Adrenal gland (tissue), 9 donors: ENCODE measurements at regions not wholly inside any gene's neighbourhood (a gene's known extent, or its start where the extent isn't known, plus 50 kb on each side); places are given as distances from the start of the nearest gene placed in this dataset.
"Not testable (repeated sequence)": the region's sequence is repeated elsewhere in the genome, so short reads cannot be mapped to it uniquely, and the experiment has no call there.

Experiments
- DNase-seq, 7 donors: peaks; one replicate each; pipeline ENCODE4 v3.0.0-alpha.2; 2019 to 2020
- H3K27ac ChIP-seq, 5 donors: fragments of 200-600 bp; sonication (generic) in 4 of 5; 1 replicate in 3 of 5; 2 replicates in 2 of 5; pipeline versions ENCODE4 v1.5.1 to v1.8.0; 2016 to 2020; ENCODE audit warnings: mild to moderate bottlenecking in 1 of 5
- H3K27me3 ChIP-seq: fragments of 200-600 bp; 2 replicates; pipeline ENCODE4 v1.8.0; 2021
- H3K36me3 ChIP-seq, 2 donors: fragments of 200-600 bp; replicated peaks in 1 of 2; 1 replicate in 1 of 2; 2 replicates in 1 of 2; pipeline versions ENCODE4 v1.5.1 to v1.8.0; 2018 to 2022
- H3K4me1 ChIP-seq, 2 donors: fragments of 200-600 bp; replicated peaks in 1 of 2; 1 replicate in 1 of 2; 2 replicates in 1 of 2; pipeline versions ENCODE4 v1.5.1 to v1.8.0; 2018 to 2021
- H3K4me3 ChIP-seq, 4 donors: fragments of 200-600 bp; sonication (generic) in 3 of 4; one replicate each; pipeline ENCODE4 v1.5.1; 2016 to 2018
- H3K9me3 ChIP-seq, 3 donors: fragments of 200-600 bp; sonication (generic) in 1 of 3; replicated peaks in 1 of 3; 1 replicate in 2 of 3; 2 replicates in 1 of 3; pipeline versions ENCODE4 v1.5.1 to v1.8.0; 2016 to 2021
- CTCF ChIP-seq, 6 experiments: fragments of 450-650 bp in 4 of 6; fragments of 200-600 bp in 2 of 6; sonication (generic) in 1 of 6; IDR thresholded peaks; 1 replicate in 5 of 6; 2 replicates in 1 of 6; pipeline versions ENCODE4 v1.5.1 to v1.8.0; 2016 to 2021; ENCODE audit warnings: antibody characterized with exemption in 6 of 6, mild to moderate bottlenecking in 2 of 6, moderate library complexity in 1 of 6
- POLR2A ChIP-seq, 2 donors: fragments of 450-650 bp; IDR thresholded peaks; one replicate each; pipeline ENCODE4 v1.6.1; 2017; ENCODE audit warnings: antibody characterized with exemption in 2 of 2, mild to moderate bottlenecking in 2 of 2, moderate library complexity in 1 of 2
- WGBS, 4 donors: extraction: QIAGEN DNeasy Blood & Tissue Kit in 2 of 4; methylation state at CpG; one replicate each; pipeline versions ENCODE4 v1.1.5 to v1.1.7; 2013 to 2017; 5-methylcytosine and 5-hydroxymethylcytosine counted together
- intact Hi-C, 2 donors: fragments of 100-400 bp; cut with DNase I; formaldehyde crosslinking; loops; one replicate each; pipeline versions ENCODE4 v1.14.1 to v1.15.0; 2022 to 2023
- donor health status: healthy with polysubstance abuse.
- donor health status: Bipolar disorder and iron deficiency.
- donor health status: DM: yes; HTN: yes; CAD: no.
- donor health status: DM: no; HTN: no; CAD: no.
- donor health status: DM: no; HTN: no; CAD: no.

- Histone ChIP-seq H3K4me1 (no peaks in the 10 kb centered on the region), H3K4me3 (no peak overlapping the region), H3K27me3 (no peaks in the 10 kb centered on the region), H3K9me3 (no peaks in the 10 kb centered on the region), H3K27ac (no peak overlapping the region), H3K36me3 (peaks cover 0 to 11% of the 10 kb centered on the region in 2 donors)
- 84 to 95% (median 89%) methylated on average over 8 of the region's 8 CpGs for WGBS, 4 donors
- TF ChIP-seq CTCF (IDR thresholded peaks at IDR 0.05) (no peak), POLR2A (IDR thresholded peaks at IDR 0.05) (no peak)
- intact Hi-C loops: no loop called here
- no peak for DNase-seq
These were observed 182.1 kb downstream of the UTRN start for GRCh38 chr6:144467172-144467762.

DNA sequence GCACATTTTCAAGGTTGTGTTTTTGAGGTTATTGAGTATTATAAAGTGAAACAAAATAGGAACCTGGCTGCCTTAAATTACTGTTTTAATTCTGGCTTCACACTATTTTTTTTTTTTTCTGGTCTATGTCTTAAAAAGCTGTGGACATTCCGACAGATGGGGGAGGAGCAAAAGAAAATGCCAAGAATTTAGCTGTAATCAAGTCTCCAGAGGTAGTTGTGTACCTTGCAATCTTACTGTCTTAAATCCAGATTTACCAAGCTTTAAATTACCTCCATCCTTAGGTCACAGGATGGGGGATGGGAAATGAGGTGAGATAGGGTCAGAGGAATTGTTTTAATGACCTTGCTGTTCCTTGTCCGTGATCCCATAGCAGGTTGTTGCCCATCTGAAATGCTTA, 182.8 kb downstream of the UTRN start:
- intact Hi-C loops: no loop called here
- Histone ChIP-seq H3K4me1 (no peaks in the 10 kb centered on the region), H3K9me3 (no peaks in the 10 kb centered on the region), H3K27ac (no peak overlapping the region), H3K36me3 (peaks cover 0 to 5% of the 10 kb centered on the region in 2 donors), H3K27me3 (no peaks in the 10 kb centered on the region), H3K4me3 (no peak overlapping the region)
- TF ChIP-seq CTCF (IDR thresholded peaks at IDR 0.05) (no peak), POLR2A (IDR thresholded peaks at IDR 0.05) (no peak)
- 82 to 97% (median 89%) methylated on average over 2 of the region's 2 CpGs for WGBS, 4 donors
- DNase-seq: no peak

GRCh38 chr6:144468709-144469108, 183.6 kb downstream of the UTRN start:
- no peak overlapping the region for H3K27ac ChIP-seq
- intact Hi-C loops: no loop called here

DNA sequence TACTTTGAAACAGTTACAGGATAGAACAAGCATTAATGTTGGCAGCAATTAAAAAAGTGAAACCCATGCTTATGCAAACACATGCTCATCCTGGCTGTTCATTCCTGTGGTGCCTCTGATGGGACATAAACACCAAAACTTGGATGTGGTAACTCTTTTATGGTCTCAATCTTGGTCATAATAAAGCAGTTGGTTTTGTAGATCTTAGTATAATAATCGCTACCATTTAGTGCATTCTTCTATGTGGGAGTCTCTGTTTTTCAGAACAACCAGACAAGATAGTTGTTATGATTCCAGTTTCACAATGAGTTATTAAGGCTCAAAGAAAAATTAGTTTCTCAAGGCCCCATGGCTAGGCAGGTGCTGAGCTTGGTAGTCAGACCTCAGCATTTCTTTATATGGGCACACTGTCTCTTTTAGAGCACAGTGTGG, 184.0 kb downstream of the UTRN start:
- Histone ChIP-seq H3K4me1 (no peaks in the 10 kb centered on the region), H3K9me3 (no peaks in the 10 kb centered on the region), H3K27ac (no peak overlapping the region), H3K36me3 (peaks cover 0 to 3% of the 10 kb centered on the region in 2 donors), H3K4me3 (no peak overlapping the region), H3K27me3 (no peaks in the 10 kb centered on the region)
- intact Hi-C loops: no loop called here
- WGBS, 4 donors: 86 to 98% (median 93%) methylated on average over 1 of the region's 1 CpG
- DNase-seq: no peak
- no peak for TF ChIP-seq POLR2A (IDR thresholded peaks at IDR 0.05)
- no peak for TF ChIP-seq CTCF (IDR thresholded peaks at IDR 0.05)

More at GRCh38 chr6:144468709-144469108, 183.6 kb downstream of the UTRN start:
- Histone ChIP-seq H3K9me3 (no peaks in the 10 kb centered on the region), H3K4me3 (no peak overlapping the region), H3K4me1 (no peaks in the 10 kb centered on the region), H3K36me3 (peaks cover 0 to 3% of the 10 kb centered on the region in 2 donors), H3K27me3 (no peaks in the 10 kb centered on the region)
- no peak for DNase-seq
- WGBS, 4 donors: 93 to 96% (median 95%) methylated on average over 7 of the region's 7 CpGs
- no peak for TF ChIP-seq CTCF (IDR thresholded peaks at IDR 0.05)
- no peak for TF ChIP-seq POLR2A (IDR thresholded peaks at IDR 0.05)

- DNase-seq, H3K36me3 ChIP-seq, H3K4me3 ChIP-seq, H3K9me3 ChIP-seq, H3K4me1 ChIP-seq, H3K27me3 ChIP-seq, H3K27ac ChIP-seq: not testable (repeated sequence)
- 95 to 100% (median 98%) methylated on average over 3 to 27 of the region's 27 CpGs for WGBS, 4 donors
- intact Hi-C loops: loop anchor here in 1 of 2 donors (10.0 kb wide), 1 partner anchor 365 kb away; no protein-coding TSS in a partner anchor
These were observed 185.1 kb downstream of the UTRN start for GRCh38 chr6:144470201-144470600.
